Lung (tissue), 11 donors: ENCODE measurements at regions not wholly inside any gene's neighbourhood (a gene's known extent, or its start where the extent isn't known, plus 50 kb on each side); places are given as distances from the start of the nearest gene placed in this dataset.
A peak's percentile ranks its signal among the peaks of the same experiment; 100 is the strongest.
"Not testable (repeated sequence)": the region's sequence is repeated elsewhere in the genome, so short reads cannot be mapped to it uniquely, and the experiment has no call there.

ENCODE experiments used
- ATAC-seq: fragments of 200-7000 bp; cut with Tn5 transposase; one replicate; pipeline ENCODE4 v1.9.1; 2020; ENCODE audit warnings: moderate number of reproducible peaks; ENCODE audit not compliant: insufficient read depth, low FRiP score
- DNase-seq, 3 donors: peaks; one replicate each; pipeline ENCODE4 v3.0.0-alpha.2; 2013 to 2017
- H3K27ac ChIP-seq, 2 donors: one replicate each; pipeline ENCODE4 v1.5.1; 2013; ENCODE audit warnings: mild to moderate bottlenecking in 2 of 2, moderate library complexity in 2 of 2, control low read depth in 1 of 2, inconsistent platforms in 1 of 2, low read depth in 1 of 2, low read length in 1 of 2
- H3K27me3 ChIP-seq, 3 donors: one replicate each; pipeline ENCODE4 v1.5.1; 2013; ENCODE audit warnings: low read length in 2 of 3; ENCODE audit not compliant: control insufficient read depth in 3 of 3, insufficient read depth in 3 of 3
- H3K36me3 ChIP-seq, 4 donors: one replicate each; pipeline ENCODE4 v1.5.1; 2013; ENCODE audit warnings: low read length in 4 of 4, mild to moderate bottlenecking in 1 of 4, moderate library complexity in 1 of 4; ENCODE audit not compliant: control insufficient read depth in 4 of 4, insufficient read depth in 4 of 4
- H3K4me1 ChIP-seq, 5 donors: one replicate each; pipeline ENCODE4 v1.5.1; 2013; ENCODE audit warnings: low read length in 5 of 5, mild to moderate bottlenecking in 2 of 5, moderate library complexity in 1 of 5; ENCODE audit not compliant: control insufficient read depth in 5 of 5, insufficient read depth in 5 of 5
- H3K4me3 ChIP-seq: one replicate; pipeline ENCODE4 v1.5.1; 2013; ENCODE audit warnings: mild to moderate bottlenecking, control low read depth, moderate library complexity
- H3K9ac ChIP-seq, 2 donors: one replicate each; pipeline ENCODE4 v1.5.1; 2013; ENCODE audit warnings: low read length in 2 of 2, control low read depth in 1 of 2; ENCODE audit not compliant: insufficient read depth in 1 of 2
- H3K9me3 ChIP-seq, 4 donors: one replicate each; pipeline ENCODE4 v1.5.1; 2013; ENCODE audit warnings: low read length in 3 of 4, mild to moderate bottlenecking in 1 of 4, moderate library complexity in 1 of 4; ENCODE audit not compliant: control insufficient read depth in 4 of 4, insufficient read depth in 3 of 4
- WGBS, 2 donors: extraction: QIAGEN DNeasy Blood & Tissue Kit; methylation state at CpG; one replicate each; pipeline ENCODE4 v1.1.7; 2013; 5-methylcytosine and 5-hydroxymethylcytosine counted together
- TF ChIP-seq, protein P1 (sequence below): IDR thresholded peaks from 2 replicates; pipeline ENCODE4 v1.5.1; 2012; ENCODE audit warnings: mild to moderate bottlenecking; ENCODE audit errors: control extremely low read depth, extremely low read depth
- donor health status: control.
- donor health status: control.
- donor health status: Bipolar disorder and iron deficiency.
- donor health status: healthy.
- donor health status: DM: yes; HTN: yes; CAD: no.

DNA sequence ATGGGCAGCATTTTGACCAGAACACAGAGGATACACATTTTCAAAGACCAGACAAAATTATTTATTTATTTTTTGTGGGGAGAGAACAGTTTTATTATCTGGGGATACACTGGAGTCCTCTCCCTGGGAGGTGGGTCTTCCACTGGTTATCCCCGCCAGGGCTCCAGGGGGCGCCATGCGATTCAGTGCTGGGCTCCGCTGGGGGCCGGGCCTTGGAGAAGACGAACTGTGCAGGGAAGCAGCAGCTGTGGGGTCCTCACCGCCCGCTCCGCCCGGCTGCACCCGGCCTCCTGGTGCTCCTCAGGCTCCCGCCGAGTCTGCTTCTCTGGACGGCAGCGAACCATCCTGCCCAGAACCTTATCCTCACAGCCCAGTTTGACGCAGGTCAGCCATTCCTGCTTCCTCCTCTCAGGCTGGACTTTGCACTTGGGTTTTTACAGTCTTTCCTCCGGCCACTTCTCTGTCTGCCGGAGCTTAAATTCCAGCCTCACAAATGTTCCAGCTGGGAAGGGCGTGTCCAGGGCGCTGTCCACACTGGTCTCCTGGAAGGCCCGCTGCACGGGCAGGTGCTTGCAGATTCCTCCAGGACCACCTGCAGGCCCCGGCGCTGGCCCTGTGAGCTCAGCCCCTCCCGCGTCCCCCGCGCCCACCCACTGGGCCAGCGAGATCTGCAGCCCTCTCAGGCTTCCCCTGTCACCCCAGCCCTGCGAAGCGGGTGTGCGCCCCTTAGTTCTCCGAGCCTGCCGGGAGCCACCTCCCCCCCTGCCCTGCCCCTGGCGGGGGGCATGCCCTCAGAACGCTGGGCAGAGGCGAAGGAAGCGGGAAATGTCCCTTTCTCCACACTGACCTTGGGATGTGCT is 1830.0 kb upstream of the DEFB115 start:
- TF ChIP-seq, protein P1, sequence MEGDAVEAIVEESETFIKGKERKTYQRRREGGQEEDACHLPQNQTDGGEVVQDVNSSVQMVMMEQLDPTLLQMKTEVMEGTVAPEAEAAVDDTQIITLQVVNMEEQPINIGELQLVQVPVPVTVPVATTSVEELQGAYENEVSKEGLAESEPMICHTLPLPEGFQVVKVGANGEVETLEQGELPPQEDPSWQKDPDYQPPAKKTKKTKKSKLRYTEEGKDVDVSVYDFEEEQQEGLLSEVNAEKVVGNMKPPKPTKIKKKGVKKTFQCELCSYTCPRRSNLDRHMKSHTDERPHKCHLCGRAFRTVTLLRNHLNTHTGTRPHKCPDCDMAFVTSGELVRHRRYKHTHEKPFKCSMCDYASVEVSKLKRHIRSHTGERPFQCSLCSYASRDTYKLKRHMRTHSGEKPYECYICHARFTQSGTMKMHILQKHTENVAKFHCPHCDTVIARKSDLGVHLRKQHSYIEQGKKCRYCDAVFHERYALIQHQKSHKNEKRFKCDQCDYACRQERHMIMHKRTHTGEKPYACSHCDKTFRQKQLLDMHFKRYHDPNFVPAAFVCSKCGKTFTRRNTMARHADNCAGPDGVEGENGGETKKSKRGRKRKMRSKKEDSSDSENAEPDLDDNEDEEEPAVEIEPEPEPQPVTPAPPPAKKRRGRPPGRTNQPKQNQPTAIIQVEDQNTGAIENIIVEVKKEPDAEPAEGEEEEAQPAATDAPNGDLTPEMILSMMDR: no peak
- H3K27ac ChIP-seq: no peak overlapping the region
- no peaks in the 10 kb centered on the region for H3K4me1 ChIP-seq
- no peak overlapping the region for H3K9ac ChIP-seq
- H3K4me3 ChIP-seq: no peak overlapping the region
- no peaks in the 10 kb centered on the region for H3K27me3 ChIP-seq
- ATAC-seq (no peak), DNase-seq (no peak)
- no peaks in the 10 kb centered on the region for H3K36me3 ChIP-seq
- WGBS, 2 donors: 38 to 47% methylated on average over 23 to 38 of the region's 38 CpGs
- peaks cover 0 to 8% (median 0%) of the 10 kb centered on the region in 4 donors for H3K9me3 ChIP-seq

DNA sequence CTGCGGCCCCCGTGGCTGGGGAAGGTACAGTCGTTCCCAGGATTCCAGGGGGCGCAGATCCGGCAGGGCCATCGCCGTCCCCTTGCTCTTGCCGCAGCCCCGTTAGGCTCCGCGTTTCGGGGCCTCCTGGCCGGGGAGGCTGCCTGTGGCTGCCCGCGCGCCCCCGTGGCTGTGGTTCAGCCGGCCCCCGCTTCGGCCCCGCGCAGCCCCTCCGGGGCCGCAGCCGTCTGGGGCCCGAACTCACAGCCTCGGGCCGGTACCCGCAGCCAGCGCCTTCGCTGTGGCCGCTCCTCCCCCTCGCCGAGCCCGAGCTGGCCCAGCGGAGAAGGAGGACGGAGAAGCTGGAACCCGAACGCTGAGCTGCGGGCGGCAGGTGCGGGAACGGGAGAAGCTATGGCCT is 1826.9 kb upstream of the DEFB115 start:
- ATAC-seq: no peak
- TF ChIP-seq, protein P1: no peak
- no peak overlapping the region for H3K4me3 ChIP-seq
- no peak overlapping the region for H3K9ac ChIP-seq
- peaks cover 0 to 5% (median 0%) of the 10 kb centered on the region in 4 donors for H3K9me3 ChIP-seq
- H3K27ac ChIP-seq: no peak overlapping the region
- 28 to 46% methylated on average over 18 to 43 of the region's 43 CpGs for WGBS, 2 donors
- H3K27me3 ChIP-seq: no peaks in the 10 kb centered on the region
- H3K4me1 ChIP-seq: no peaks in the 10 kb centered on the region
- DNase-seq: no peak
- H3K36me3 ChIP-seq: no peaks in the 10 kb centered on the region

DNA sequence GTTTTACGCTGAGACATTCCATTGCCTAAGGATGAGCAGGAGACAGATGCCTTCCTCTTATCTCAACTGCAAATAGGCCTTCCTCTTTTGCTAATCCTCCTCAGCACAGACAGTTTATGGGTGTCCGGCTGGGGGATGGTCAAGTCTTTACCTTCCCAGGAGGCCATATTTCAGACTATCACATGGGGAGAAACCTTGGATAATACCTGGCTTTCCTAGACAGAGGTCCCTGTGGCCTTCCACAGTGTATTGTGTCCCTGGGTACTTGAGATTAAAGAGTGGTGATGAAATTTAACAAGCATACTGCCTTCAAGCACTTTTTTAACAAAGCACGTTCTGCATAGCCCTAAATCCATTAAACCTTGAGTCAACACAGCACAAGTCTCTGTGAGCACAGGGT is 1816.7 kb upstream of the DEFB115 start:
- WGBS, 2 donors: 47 to 60% methylated on average over 3 of the region's 3 CpGs
- not testable (repeated sequence) for H3K9ac ChIP-seq, H3K9me3 ChIP-seq, H3K4me1 ChIP-seq, H3K27me3 ChIP-seq, H3K36me3 ChIP-seq, H3K27ac ChIP-seq, H3K4me3 ChIP-seq, ATAC-seq
- DNase-seq: peak in 1 of 3 donors; percentile 2

DNA sequence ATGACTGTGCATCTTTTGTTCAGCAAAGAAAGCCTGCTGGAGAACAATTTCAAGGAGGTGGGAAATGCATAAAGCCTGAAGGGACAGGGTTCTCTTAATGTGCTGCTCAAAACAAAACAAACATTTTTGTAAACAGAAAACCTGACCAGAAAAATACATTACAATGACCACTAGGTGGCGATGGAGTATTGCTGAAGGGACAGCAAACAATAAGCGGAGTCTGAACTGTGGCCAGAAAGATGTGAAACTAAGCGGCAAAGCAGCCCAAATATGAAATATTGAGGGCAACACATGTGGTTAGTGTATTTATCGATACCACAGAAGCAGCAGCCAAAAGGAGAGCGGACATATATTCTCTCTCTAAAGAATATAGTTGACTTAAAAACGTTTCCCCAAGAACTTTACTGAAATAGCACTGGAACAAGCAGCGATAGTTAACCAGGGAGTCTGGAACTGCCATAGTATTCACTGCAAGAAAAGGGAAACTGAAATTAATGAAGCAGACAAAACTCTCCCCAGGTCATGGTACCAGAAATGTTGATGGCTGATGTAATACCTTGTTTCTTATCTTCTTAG is 1814.2 kb upstream of the DEFB115 start:
- H3K27me3 ChIP-seq, H3K9me3 ChIP-seq, H3K27ac ChIP-seq, H3K4me1 ChIP-seq, H3K4me3 ChIP-seq, H3K36me3 ChIP-seq, ATAC-seq, H3K9ac ChIP-seq: not testable (repeated sequence)
- DNase-seq: peak in 2 of 3 donors; percentile 40 to 60
- 19 to 24% methylated on average over 7 of the region's 7 CpGs for WGBS, 2 donors
- TF ChIP-seq, protein P1: peak; percentile 5
